NCI-H748 treated with DMSO at 0.1 percent for 48 hours (cell line): ENCODE measurements at regions not wholly inside any gene's neighbourhood (a gene's known extent, or its start where the extent isn't known, plus 50 kb on each side); places are given as distances from the start of the nearest gene placed in this dataset.
"Not testable (repeated sequence)": the region's sequence is repeated elsewhere in the genome, so short reads cannot be mapped to it uniquely, and the experiment has no call there.

ENCODE experiments used
- DNase-seq: peaks from one replicate; lab custom pipeline; 2025; lab: John Stamatoyannopoulos, UW

GRCh38 chr6:44742201-44742600, 354.7 kb downstream of the CDC5L start:
- no peak for DNase-seq

- no peak for DNase-seq
Observed at GRCh38 chr6:44742828-44743372, 355.4 kb downstream of the CDC5L start.

GRCh38 chr6:44760116-44760515, 372.6 kb downstream of the CDC5L start:
- DNase-seq: not testable (repeated sequence)

GRCh38 chr6:44761046-44761445, 373.5 kb downstream of the CDC5L start:
- DNase-seq: no peak

GRCh38 chr6:44762496-44762895, 375.0 kb downstream of the CDC5L start:
- DNase-seq: no peak

GRCh38 chr6:44771647-44772415, 384.3 kb downstream of the CDC5L start:
- DNase-seq: no peak

GRCh38 chr6:44772838-44773237, 385.3 kb downstream of the CDC5L start:
- DNase-seq: no peak

- DNase-seq: no peak
Observed at GRCh38 chr6:44775121-44775520, 387.6 kb downstream of the CDC5L start.

- no peak for DNase-seq
Observed at GRCh38 chr6:44776344-44776743, 388.8 kb downstream of the CDC5L start.

GRCh38 chr6:44778513-44778912, 391.0 kb downstream of the CDC5L start:
- no peak for DNase-seq
